ENCODE measurements at regions not wholly inside any gene's neighbourhood (a gene's known extent, or its start where the extent isn't known, plus 50 kb on each side); places are given as distances from the start of the nearest gene placed in this dataset.
"Not testable (repeated sequence)": the region's sequence is repeated elsewhere in the genome, so short reads cannot be mapped to it uniquely, and the experiment has no call there.

DNA sequence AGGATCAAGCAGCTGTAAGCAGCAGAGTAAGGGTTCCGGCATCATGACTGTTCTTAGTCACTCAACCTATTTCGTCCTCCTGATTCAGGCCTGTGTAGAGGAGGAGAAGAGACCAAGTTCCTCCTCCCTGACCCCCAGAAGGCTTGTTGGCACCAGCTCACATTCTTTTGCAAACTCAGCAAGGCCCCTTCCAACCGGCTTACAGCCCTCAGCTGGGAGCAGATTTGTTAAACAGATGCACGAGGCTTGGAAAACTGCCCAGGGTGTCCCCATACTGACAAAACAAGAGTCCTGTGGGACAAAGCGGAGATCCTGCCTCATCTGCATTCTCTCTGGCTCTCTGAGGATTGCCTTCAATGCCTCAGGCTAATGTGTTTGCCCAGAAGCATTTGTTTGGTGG is 113.2 kb upstream of the SOX21 start:
- 12% methylated on average over 5 of the region's 5 CpGs for WGBS
- H3K4me1 ChIP-seq (ENCODE audit: insufficient read depth): no peaks in the 10 kb centered on the region
- no peak overlapping the region for H3K27ac ChIP-seq (ENCODE audit: low read depth)
- DNase-seq (ENCODE audit: extremely low spot score): peak; percentile 55
- no peaks in the 10 kb centered on the region for H3K36me3 ChIP-seq (ENCODE audit: insufficient read depth)
- no peak overlapping the region for H3K4me3 ChIP-seq (ENCODE audit: low read depth, low read length)

DNA sequence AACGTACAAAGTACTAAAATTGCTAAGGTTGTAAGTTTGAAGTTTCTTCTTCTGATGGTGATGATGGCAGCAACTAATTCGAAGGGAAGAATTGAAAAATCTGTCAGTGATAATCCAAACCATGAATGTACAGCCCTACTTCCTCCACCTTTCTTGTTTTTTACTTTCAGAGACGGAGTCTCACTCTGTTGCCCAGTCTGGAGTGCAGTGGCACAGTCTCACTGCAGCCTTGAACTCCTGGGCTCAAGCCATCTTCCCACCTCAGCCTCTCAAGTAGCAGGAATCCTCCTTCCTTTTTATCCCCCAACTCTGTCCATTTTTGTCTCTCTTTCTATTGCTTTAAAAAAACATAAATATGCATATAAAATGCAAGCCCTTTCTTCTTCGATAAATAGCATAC is 112.3 kb upstream of the SOX21 start:
- no peaks in the 10 kb centered on the region for H3K4me1 ChIP-seq (ENCODE audit: insufficient read depth)
- H3K27ac ChIP-seq (ENCODE audit: low read depth): no peak overlapping the region
- H3K4me3 ChIP-seq (ENCODE audit: low read depth, low read length): no peak overlapping the region
- H3K36me3 ChIP-seq (ENCODE audit: insufficient read depth): no peaks in the 10 kb centered on the region
- no peak for DNase-seq (ENCODE audit: extremely low spot score)
- 93% methylated on average over 4 of the region's 4 CpGs for WGBS

DNA sequence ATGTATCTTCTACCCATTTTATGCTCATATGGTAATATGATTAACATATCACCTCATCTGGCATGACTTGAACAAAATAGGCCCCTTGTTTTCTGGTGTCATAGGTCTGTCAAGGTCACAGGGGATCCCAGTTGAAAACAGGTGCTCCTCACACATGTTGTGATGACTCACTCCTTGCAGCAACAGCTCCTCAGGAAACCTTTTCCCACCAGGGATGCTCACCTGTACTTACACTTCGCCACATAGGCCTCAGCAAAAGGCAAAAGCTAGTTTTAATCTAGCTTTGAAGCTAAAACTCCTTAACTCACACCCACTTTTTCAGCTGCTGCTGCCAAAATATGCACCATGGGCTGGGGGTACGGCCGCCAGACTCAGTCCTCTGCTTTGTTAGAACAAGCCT is 110.0 kb upstream of the SOX21 start:
- WGBS: 87% methylated on average over 3 of the region's 3 CpGs
- Histone ChIP-seq H3K36me3 (ENCODE audit: insufficient read depth) (no peaks in the 10 kb centered on the region), H3K4me3 (ENCODE audit: low read depth, low read length) (no peak overlapping the region), H3K27ac (ENCODE audit: low read depth) (no peak overlapping the region), H3K4me1 (ENCODE audit: insufficient read depth) (no peaks in the 10 kb centered on the region)
- DNase-seq (ENCODE audit: extremely low spot score): no peak

DNA sequence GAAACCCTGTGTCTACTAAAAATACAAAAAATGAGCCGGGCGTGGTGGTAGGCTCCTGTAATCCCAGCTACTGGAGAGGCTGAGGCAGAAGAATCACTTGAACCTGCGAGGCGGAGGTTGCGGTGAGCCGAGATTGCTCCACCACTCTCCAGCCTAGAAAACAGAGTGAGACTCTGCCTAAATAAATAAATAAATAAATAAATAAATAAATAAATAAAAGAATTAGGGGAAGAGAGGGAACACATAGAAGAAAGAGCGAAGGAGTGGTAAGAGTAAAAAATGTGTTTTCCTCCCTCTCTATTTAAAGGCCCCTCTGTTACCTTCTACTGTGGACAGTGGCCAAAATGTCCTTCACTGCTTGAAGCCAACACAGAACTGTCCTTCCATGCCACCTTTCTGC is 103.9 kb upstream of the SOX21 start:
- DNase-seq (ENCODE audit: extremely low spot score): no peak

DNA sequence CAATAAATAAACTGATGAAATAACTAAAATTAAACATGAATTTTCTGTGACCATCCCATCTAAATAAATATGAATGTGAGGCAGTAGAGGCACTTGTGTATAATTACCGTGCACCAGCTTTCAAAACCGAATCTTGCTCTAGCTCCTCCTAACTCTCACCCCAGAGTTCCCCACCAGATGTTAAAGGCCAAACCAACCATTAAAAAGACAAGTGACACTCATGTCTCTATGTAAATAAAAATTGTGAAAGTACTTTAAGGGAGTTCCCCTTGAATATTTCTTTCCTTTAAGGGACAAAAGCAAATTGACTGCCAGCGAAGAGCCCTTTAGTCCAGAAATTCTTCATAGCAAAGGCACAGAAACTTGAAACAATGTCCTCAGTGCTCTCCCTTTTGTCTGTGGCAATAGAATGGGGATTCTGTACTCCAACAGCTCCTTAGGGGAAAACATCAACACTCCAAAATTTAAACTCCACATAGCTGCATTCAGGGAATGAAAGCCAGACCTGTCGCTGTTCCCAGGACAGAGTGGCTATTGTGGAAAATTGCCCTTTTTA is 101.7 kb upstream of the SOX21 start:
- Histone ChIP-seq H3K36me3 (ENCODE audit: insufficient read depth) (no peaks in the 10 kb centered on the region), H3K27ac (ENCODE audit: low read depth) (no peak overlapping the region), H3K4me1 (ENCODE audit: insufficient read depth) (no peaks in the 10 kb centered on the region), H3K4me3 (ENCODE audit: low read depth, low read length) (no peak overlapping the region)
- 89% methylated on average over 4 of the region's 4 CpGs for WGBS
- DNase-seq (ENCODE audit: extremely low spot score): no peak

More for the DNA sequence above, 103.9 kb upstream of the SOX21 start:
- no peaks in the 10 kb centered on the region for H3K4me1 ChIP-seq (ENCODE audit: insufficient read depth)
- no peak overlapping the region for H3K4me3 ChIP-seq (ENCODE audit: low read depth, low read length)
- no peak overlapping the region for H3K27ac ChIP-seq (ENCODE audit: low read depth)
- H3K36me3 ChIP-seq (ENCODE audit: insufficient read depth): no peaks in the 10 kb centered on the region
- 98% methylated on average over 7 of the region's 7 CpGs for WGBS

DNA sequence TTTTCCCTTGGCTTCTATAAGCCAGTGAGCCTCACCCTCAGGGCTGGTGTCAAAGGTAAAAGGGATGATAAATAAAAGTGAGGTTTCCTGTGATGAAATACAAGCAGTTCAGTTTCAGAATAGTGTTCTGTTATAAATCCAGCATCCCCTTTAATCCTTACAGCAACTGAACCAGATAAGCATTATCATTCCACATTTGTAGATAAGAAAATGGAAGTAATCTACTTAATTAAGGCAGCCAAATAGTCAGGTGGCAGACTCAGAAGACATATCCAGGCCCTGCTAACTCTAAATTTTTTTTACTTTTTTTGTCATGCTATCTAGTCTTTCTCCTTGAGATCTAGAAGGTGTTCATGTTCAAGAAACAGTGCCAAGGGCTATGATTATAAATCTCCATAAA is 99.4 kb upstream of the SOX21 start:
- no peaks in the 10 kb centered on the region for H3K36me3 ChIP-seq (ENCODE audit: insufficient read depth)
- H3K27ac ChIP-seq (ENCODE audit: low read depth): no peak overlapping the region
- no peaks in the 10 kb centered on the region for H3K4me1 ChIP-seq (ENCODE audit: insufficient read depth)
- H3K4me3 ChIP-seq (ENCODE audit: low read depth, low read length): no peak overlapping the region
- DNase-seq (ENCODE audit: extremely low spot score): no peak

GRCh38 chr13:94800423-94800822 is 88.1 kb upstream of the SOX21 start:
- 69% methylated on average over 5 of the region's 5 CpGs for whole genome bisulfite sequencing
- no peak for DNase-seq (ENCODE audit: extremely low spot score)
- Histone ChIP-seq H3K4me3 (ENCODE audit: low read depth, low read length) (no peak overlapping the region), H3K27ac (ENCODE audit: low read depth) (no peak overlapping the region), H3K4me1 (ENCODE audit: insufficient read depth) (no peaks in the 10 kb centered on the region), H3K36me3 (ENCODE audit: insufficient read depth) (no peaks in the 10 kb centered on the region)

GRCh38 chr13:94799299-94799698 is 87.0 kb upstream of the SOX21 start:
- WGBS: 76% methylated on average over 5 of the region's 5 CpGs
- no peak for DNase-seq (ENCODE audit: extremely low spot score)
- Histone ChIP-seq H3K27ac (ENCODE audit: low read depth) (no peak overlapping the region), H3K4me1 (ENCODE audit: insufficient read depth) (no peaks in the 10 kb centered on the region), H3K36me3 (ENCODE audit: insufficient read depth) (no peaks in the 10 kb centered on the region), H3K4me3 (ENCODE audit: low read depth, low read length) (no peak overlapping the region)

DNA sequence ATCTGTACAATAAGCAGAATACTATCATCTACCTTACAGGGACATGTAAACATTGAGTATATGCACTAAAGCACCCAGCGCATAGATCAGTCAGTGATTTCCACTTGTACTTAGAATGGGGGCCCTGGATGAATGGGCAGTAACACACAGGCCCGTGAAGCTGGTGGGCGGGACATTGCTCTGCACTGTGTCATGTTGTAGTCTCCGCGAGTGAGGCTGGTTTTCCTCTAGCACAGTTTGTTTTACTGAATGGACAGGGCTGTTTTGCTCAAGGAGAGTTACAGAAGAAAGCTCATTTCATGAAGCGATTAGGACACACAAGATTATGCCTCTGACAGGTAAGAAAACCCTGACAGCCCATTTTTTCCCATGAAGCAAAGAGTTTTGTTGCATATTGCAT is 86.4 kb upstream of the SOX21 start:
- Histone ChIP-seq H3K4me3 (ENCODE audit: low read depth, low read length) (no peak overlapping the region), H3K36me3 (ENCODE audit: insufficient read depth) (no peaks in the 10 kb centered on the region), H3K4me1 (ENCODE audit: insufficient read depth) (no peaks in the 10 kb centered on the region), H3K27ac (ENCODE audit: low read depth) (no peak overlapping the region)
- DNase-seq (ENCODE audit: extremely low spot score): no peak
- WGBS: 74% methylated on average over 6 of the region's 6 CpGs

DNA sequence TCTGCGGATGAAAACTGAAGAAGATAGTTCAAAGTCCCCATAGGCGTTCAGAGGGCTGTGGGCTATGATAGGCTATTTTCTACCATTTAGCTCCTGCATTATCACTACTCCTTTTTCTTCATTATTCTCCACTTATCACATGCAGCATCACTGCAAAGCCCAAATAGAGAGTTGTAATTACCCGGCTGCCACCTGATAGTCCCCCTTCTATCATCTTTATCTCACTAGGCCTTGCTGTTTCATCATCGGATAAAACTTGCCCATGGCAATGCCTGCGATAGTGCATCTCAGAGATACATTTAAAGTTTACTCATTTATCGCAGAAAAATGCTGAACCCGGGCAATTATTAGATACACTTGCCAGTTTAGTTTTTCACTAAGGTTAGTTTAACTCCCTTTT is 82.9 kb upstream of the SOX21 start:
- WGBS: 88% methylated on average over 7 of the region's 7 CpGs
- DNase-seq (ENCODE audit: extremely low spot score): no peak
- no peaks in the 10 kb centered on the region for H3K4me1 ChIP-seq (ENCODE audit: insufficient read depth)

GRCh38 chr13:94786246-94786645 is 73.9 kb upstream of the SOX21 start:
- not testable (repeated sequence) for H3K36me3 ChIP-seq (ENCODE audit: insufficient read depth); H3K4me1 ChIP-seq (ENCODE audit: insufficient read depth); H3K27ac ChIP-seq (ENCODE audit: low read depth); DNase-seq (ENCODE audit: extremely low spot score); H3K4me3 ChIP-seq (ENCODE audit: low read depth, low read length)
- 70% methylated on average over 2 of the region's 2 CpGs for whole genome bisulfite sequencing

More for the DNA sequence above, 82.9 kb upstream of the SOX21 start:
- Histone ChIP-seq H3K4me3 (ENCODE audit: low read depth, low read length) (no peak overlapping the region), H3K36me3 (ENCODE audit: insufficient read depth) (no peaks in the 10 kb centered on the region), H3K27ac (ENCODE audit: low read depth) (no peak overlapping the region)

DNA sequence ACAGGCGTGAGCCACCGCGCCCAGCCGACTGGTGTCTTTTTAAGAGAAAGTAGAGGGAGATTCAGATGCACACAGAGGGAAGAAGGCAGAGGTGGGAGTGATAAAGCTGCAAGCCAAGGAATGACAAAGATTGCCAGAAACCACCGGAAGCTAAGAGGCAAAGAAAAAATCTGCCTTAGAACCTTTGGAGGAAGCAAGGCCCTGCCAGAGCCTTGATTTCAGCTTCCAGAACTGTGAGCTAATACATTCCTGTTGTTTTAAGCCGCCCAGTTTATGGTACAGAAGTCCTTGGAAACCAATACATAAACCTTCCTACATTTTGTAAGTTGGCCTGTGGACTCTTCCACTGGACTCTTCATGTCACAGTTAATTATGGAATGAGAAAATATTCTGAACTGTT is 71.7 kb upstream of the SOX21 start:
- H3K27ac ChIP-seq (ENCODE audit: low read depth): no peak overlapping the region
- no peaks in the 10 kb centered on the region for H3K36me3 ChIP-seq (ENCODE audit: insufficient read depth)
- no peaks in the 10 kb centered on the region for H3K4me1 ChIP-seq (ENCODE audit: insufficient read depth)
- H3K4me3 ChIP-seq (ENCODE audit: low read depth, low read length): no peak overlapping the region
- DNase-seq (ENCODE audit: extremely low spot score): no peak
- 78% methylated on average over 6 of the region's 6 CpGs for WGBS

- no peak for DNase-seq (ENCODE audit: extremely low spot score)
- 94% methylated on average over 3 of the region's 3 CpGs for WGBS
- H3K4me3 ChIP-seq (ENCODE audit: low read depth, low read length): no peak overlapping the region
- H3K36me3 ChIP-seq (ENCODE audit: insufficient read depth): no peaks in the 10 kb centered on the region
- H3K4me1 ChIP-seq (ENCODE audit: insufficient read depth): no peaks in the 10 kb centered on the region
- no peak overlapping the region for H3K27ac ChIP-seq (ENCODE audit: low read depth)
Measured at GRCh38 chr13:94783489-94783888, 71.1 kb upstream of the SOX21 start.

GRCh38 chr13:94780421-94780820 is 68.1 kb upstream of the SOX21 start:
- whole genome bisulfite sequencing: 92% methylated on average over 4 of the region's 4 CpGs

DNA sequence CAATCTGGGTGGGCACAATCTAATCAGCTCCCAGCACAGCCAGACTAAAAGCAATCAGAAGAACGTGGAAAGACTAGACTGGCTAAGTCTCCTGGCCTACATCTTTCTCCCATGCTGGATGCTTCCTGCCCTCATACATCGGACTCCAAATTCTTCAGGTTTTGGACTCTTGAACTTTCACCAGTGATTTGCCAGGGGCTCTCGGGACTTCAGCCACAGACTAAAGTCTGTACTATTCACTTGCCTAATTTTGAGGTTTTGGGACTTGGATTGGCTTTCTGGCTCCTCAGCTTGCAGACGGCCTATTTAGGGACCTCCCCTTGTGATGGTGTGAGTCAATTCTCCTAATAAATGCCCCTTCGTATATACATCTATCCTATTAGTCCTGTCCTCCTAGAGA is 66.6 kb upstream of the SOX21 start:
- WGBS: 65% methylated on average over 5 of the region's 5 CpGs
- no peaks in the 10 kb centered on the region for H3K36me3 ChIP-seq (ENCODE audit: insufficient read depth)
- no peak overlapping the region for H3K4me3 ChIP-seq (ENCODE audit: low read depth, low read length)
- no peaks in the 10 kb centered on the region for H3K4me1 ChIP-seq (ENCODE audit: insufficient read depth)
- DNase-seq (ENCODE audit: extremely low spot score): no peak
- H3K27ac ChIP-seq (ENCODE audit: low read depth): no peak overlapping the region

More at GRCh38 chr13:94780421-94780820, 68.1 kb upstream of the SOX21 start:
- DNase-seq (ENCODE audit: extremely low spot score): no peak
- no peaks in the 10 kb centered on the region for H3K4me1 ChIP-seq (ENCODE audit: insufficient read depth)
- H3K36me3 ChIP-seq (ENCODE audit: insufficient read depth): no peaks in the 10 kb centered on the region
- no peak overlapping the region for H3K27ac ChIP-seq (ENCODE audit: low read depth)
- H3K4me3 ChIP-seq (ENCODE audit: low read depth, low read length): no peak overlapping the region
